Dermis blood vessel endothelial cell (primary cell): ENCODE measurements at regions not wholly inside any gene's neighbourhood (a gene's known extent, or its start where the extent isn't known, plus 50 kb on each side); places are given as distances from the start of the nearest gene placed in this dataset.

Experiments
- DNase-seq: peaks from one replicate; pipeline ENCODE4 v3.0.0; 2010

DNA sequence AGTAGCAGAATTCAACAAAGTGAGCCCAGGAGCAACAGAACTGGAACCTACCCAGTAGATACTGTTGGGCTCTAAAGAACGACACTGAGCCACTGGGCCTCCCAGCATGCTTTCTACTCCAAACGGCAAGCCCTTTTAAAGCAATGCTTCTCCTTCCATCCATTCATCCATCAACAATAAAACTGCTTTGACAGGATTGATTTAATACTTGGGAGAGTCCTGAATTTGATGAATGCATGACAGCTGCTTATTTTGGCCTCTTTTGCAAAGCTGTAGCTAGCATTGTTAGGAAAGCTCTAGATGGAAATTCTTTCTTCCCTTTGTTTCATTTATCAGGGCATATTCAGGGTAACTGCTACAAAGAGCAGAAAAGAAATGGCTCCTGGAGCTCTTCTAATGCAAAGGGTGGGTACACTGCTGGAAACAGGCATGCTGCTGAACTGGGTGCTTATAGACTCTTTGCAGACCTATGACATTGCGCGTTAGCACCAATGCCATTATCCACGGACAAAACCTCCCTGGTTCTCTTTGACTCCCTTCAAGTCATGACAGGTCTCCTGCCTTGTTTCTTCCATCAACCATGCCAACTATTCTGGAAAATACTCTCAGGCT lies 138.4 kb upstream of the HNRNPA3 start:
- no peak for DNase-seq

GRCh38 chr2:177075254-177075653 lies 137.3 kb upstream of the HNRNPA3 start:
- DNase-seq: no peak

GRCh38 chr2:177076636-177077179 lies 135.9 kb upstream of the HNRNPA3 start:
- no peak for DNase-seq

DNA sequence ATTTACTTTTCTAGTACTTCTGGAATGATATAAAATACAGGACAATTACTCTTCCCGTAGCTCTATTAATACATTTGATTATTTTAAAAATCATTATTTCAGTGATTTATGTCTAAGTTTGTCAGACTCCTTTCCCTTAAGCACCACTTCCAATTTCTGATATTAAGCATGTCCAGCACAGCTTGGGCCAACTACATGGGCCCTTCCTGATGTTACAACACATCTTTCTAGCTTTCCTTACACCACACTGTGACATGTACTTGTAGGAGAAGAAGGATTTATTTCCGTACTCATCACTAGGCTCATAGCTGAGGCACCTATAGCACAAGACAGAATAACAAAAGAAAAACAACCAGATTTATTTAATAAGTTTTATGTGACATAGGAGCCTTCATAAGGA lies 134.8 kb upstream of the HNRNPA3 start:
- no peak for DNase-seq

GRCh38 chr2:177078416-177078815 lies 134.2 kb upstream of the HNRNPA3 start:
- DNase-seq: no peak

DNA sequence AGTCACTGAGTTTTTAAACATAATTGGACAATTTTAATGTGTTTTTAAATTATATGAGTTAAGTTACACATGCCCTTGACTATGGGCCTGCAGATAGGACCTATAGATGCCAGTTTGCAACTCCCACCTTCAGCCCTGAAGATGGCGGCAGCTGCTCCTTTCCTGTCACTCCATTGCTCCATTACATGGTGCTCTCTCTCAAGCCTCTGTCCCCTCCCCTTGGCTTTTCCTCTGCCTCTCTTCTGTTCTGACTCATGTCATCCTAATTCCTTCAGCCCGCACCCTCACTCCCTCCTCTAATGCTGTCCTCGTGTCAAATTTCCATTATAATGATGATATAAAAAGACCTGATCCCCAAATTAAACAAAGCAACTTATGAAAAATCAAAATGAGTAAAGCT lies 133.7 kb upstream of the HNRNPA3 start:
- DNase-seq: no peak

- DNase-seq: no peak
These were observed 131.8 kb upstream of the HNRNPA3 start for GRCh38 chr2:177080746-177081284.

GRCh38 chr2:177084607-177085006 lies 128.0 kb upstream of the HNRNPA3 start:
- no peak for DNase-seq

GRCh38 chr2:177088529-177088928 lies 124.1 kb upstream of the HNRNPA3 start:
- DNase-seq: peak; percentile 50

DNA sequence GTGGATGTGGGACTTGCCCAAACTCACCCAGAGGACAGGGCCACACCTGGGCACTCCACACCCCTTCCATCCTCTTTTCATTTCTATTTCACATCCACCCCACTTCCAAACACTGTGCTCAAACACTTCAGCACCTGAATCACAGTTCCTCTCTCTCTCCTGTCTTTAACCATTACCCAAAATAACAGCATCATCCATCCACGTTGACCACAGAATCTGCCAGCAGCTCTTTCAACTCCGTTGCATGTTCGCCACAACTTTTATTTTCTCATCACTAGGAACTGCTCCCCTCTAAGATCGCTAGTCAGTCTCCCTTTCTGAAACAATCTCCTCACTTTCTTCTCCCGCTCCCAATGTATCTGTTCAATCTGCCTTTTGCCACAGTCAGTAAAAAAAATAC lies 121.6 kb upstream of the HNRNPA3 start:
- no peak for DNase-seq

- no peak for DNase-seq
These were observed 119.2 kb upstream of the HNRNPA3 start for GRCh38 chr2:177093371-177093770.

- DNase-seq: peak; percentile 15
These were observed 114.5 kb upstream of the HNRNPA3 start for GRCh38 chr2:177098001-177098613.

DNA sequence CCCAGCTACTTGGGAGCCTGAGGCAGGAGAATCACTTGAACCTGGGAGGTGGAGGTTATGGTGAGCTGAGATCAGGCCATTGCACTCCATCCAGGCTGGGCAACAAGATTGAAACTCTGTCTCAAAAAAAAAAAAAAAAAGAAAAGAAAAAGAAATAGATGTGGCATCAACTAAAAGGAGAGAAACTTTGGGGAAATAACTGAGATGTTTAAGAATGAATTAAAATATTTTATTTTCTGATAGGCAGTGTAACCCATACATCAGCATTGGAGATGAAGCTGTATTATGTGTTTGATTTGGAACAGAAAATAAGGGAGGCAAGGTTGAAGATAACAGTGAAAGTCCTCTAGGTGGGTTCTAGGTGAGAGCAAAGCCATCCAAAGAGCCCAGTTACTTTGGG lies 110.7 kb upstream of the HNRNPA3 start:
- DNase-seq: no peak

DNA sequence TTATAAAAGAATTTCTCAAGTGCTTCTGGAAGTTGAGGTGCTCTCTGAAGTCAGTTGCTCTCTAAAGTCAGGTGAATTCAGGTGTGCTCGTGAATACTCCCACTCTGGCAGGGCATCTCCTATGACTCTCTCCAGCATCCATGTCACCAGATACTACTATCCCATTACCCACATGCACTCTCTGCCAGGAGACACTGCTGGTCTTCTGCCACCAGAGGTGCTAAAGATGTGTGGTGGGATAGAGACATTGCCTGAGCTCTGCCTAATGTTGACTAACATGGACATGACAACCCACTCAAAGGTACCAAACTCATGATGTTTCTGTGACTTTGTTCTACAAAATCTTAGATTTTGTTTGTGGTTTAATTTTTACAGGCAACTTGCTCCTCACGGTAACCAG lies 106.4 kb upstream of the HNRNPA3 start:
- DNase-seq: no peak

DNA sequence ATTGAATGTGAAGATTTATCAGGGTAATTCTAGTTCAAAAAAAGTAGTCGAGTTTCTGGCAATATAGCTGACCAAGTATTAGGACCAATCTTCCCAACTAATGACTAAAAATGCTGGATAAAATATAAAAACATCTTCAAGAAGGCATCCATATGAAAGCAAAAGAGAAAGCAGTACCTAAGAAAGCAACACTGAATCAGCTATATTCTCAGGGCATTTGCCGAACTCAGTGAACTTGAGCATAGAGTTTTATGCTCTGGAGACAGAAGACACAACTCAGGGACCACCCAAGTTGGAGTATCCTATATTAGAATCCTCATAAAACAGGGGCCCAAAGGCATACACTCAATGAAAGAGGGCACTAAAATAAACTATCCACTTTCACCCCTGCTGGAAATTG lies 103.7 kb upstream of the HNRNPA3 start:
- DNase-seq: no peak

DNA sequence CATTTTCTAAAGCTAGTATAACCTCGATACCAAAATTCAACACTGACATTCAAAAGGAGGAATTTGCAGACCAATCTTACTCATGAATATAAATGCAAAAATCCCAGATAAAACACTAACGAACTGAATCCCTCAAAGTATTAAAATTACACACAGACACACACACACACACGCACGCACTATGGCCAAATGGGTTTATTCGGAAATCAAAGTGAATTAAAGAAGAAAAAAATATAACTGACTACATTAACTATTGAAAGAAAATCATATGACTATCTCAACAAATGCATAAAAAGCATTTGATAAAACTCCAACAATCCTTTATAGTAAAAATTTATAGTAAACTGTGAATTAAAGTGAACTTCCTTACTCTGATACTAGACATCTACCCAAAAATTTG lies 97.9 kb upstream of the HNRNPA3 start:
- DNase-seq: no peak

DNA sequence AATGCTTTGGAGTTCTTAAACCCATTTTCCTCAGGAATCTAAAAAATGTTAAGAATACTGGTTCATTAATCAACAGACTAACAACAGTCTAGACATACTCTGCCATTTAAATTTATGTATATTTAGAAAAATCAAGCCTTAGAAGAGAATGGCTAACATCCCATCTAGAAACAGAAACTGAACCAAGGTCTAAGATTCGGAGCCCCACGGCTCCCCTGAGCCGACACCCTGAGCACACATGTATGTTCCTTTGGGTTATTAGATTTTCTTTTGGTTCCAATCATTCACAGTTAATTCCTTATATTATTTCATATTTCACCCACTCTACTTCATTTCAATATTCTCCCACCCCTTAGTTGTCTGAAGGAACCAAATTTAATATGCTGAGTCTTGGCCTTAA lies 94.8 kb upstream of the HNRNPA3 start:
- peak; percentile 43 for DNase-seq

DNA sequence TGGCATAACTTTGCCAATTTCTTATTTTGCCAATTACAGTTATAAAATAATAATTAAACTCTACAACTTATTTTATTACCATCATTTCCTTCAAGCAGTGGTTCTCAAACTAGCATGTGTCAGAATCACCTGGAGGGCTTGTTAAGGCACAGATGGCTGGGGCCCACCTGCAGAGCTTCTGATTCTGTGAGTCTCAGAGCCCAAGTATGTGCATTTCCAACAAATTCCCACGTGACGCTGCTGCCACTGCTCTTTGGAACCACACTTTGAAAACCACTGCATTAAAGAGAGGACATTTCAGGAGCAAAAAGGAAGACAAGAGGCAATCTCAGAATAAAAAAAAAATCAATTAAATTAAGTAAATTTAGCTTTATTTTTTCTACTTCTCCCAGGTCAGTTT lies 94.0 kb upstream of the HNRNPA3 start:
- no peak for DNase-seq

- DNase-seq: no peak
These were observed 93.5 kb upstream of the HNRNPA3 start for GRCh38 chr2:177119099-177119498.

DNA sequence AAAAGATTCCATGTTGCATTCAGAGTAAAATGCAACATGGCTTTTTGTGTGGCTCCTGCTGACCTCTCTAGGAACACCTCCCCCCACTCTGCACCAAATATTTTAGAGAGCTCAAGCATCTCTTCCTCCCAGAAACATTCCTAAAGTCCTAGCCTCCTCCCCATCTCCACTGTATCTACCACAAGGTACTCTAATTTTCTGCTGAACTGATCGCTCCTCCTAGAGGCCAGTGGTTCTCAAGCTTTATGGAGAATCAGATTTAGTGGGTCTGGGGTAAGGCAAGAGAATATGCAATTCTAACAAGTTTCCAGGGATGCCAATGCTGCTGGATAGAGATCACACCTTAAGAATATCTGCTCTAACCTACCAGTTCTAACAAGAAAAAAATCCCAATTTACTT lies 89.5 kb upstream of the HNRNPA3 start:
- no peak for DNase-seq

DNA sequence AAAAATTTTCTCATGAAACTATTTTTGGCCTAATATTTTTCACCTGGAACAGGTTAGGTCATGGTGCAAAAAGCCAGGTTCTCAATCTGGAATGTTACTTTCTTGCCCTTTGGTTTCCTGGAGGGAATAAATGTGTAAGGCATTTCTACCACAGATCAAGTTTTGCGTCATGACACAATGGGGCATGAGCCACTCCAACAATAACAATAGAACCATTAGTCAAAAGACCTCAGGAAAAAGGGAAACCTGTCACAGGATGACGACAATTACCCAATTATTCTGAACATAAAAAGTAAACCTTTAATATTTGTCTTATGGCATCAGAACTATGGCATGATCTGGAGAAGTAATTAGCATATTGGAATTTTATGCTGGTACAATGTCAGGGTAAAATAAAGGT lies 88.2 kb upstream of the HNRNPA3 start:
- peak; percentile 85 for DNase-seq

- DNase-seq: no peak
These were observed 84.8 kb upstream of the HNRNPA3 start for GRCh38 chr2:177127821-177128220.

GRCh38 chr2:177129610-177130009 lies 83.0 kb upstream of the HNRNPA3 start:
- no peak for DNase-seq

DNA sequence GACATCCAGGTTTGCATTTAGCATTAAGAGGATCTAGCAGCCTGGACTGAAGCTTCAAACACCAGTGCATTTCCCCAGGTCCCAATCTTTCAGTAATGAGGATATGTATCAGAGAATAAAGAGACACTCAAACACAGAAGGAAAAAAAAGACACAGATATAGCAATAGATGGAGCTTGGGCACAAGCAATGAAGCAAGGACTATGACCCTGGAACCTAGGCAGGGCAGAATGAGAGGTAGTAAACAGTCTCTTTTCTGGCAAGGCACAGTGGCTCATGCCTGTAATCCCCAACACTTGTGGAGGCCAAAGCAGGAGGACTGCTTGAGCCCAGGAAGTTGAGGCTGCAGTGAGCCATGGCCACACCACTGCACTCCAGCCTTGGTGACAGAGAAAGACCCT lies 80.7 kb upstream of the HNRNPA3 start:
- DNase-seq: no peak

DNA sequence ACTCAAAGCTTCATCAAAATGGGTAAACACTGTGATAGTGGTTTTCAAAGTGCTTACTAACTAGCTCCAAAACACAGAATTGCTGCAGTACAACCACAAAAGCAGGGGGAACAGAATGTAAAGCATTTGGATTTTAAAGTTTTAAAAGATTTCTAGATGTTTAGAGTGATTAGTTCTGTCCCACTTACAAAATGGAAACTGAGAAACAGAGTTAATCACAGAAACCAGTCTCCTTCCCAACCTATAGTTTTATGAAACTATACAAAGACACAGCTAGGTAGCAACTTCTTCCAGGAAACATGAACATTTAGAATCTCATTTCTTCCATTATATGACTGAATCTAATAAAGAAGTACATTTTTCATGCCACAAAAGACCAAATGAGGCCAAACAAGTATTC lies 73.8 kb upstream of the HNRNPA3 start:
- no peak for DNase-seq
